HL-60 (cell line): ENCODE measurements at regions not wholly inside any gene's neighbourhood (a gene's known extent, or its start where the extent isn't known, plus 50 kb on each side); places are given as distances from the start of the nearest gene placed in this dataset.

ENCODE experiments used
- SPI1 ChIP-seq: IDR thresholded peaks from 2 replicates; pipeline ENCODE4 v1.6.1; 2012; ENCODE audit warnings: low read depth, mild to moderate bottlenecking, borderline replicate concordance
- TF ChIP-seq, protein P1 (sequence below): IDR thresholded peaks from one replicate; pipeline ENCODE4 v1.5.1; 2011; ENCODE audit warnings: low read length, control low read depth, inconsistent platforms; ENCODE audit not compliant: insufficient read depth

- TF ChIP-seq, protein P1, sequence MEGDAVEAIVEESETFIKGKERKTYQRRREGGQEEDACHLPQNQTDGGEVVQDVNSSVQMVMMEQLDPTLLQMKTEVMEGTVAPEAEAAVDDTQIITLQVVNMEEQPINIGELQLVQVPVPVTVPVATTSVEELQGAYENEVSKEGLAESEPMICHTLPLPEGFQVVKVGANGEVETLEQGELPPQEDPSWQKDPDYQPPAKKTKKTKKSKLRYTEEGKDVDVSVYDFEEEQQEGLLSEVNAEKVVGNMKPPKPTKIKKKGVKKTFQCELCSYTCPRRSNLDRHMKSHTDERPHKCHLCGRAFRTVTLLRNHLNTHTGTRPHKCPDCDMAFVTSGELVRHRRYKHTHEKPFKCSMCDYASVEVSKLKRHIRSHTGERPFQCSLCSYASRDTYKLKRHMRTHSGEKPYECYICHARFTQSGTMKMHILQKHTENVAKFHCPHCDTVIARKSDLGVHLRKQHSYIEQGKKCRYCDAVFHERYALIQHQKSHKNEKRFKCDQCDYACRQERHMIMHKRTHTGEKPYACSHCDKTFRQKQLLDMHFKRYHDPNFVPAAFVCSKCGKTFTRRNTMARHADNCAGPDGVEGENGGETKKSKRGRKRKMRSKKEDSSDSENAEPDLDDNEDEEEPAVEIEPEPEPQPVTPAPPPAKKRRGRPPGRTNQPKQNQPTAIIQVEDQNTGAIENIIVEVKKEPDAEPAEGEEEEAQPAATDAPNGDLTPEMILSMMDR = no peak
- no peak for TF ChIP-seq SPI1
These were observed 166.0 kb downstream of the IPMK start for GRCh38 chr10:58101682-58102081.
